K562 (cell line): ENCODE measurements at regions not wholly inside any gene's neighbourhood (a gene's known extent, or its start where the extent isn't known, plus 50 kb on each side); places are given as distances from the start of the nearest gene placed in this dataset.

Experiments used
- CTCF ChIP-seq, 3 experiments: IDR thresholded peaks in 2 of 3; conservative IDR thresholded peaks in 1 of 3; 2 replicates each; pipeline ENCODE4 v1.5.1; 2011 to 2012; ENCODE audit warnings: low read length in 3 of 3, mild to moderate bottlenecking in 3 of 3, control low read depth in 2 of 3, improper control_type of control experiment in 1 of 3, inconsistent platforms in 1 of 3, low read depth in 1 of 3, mixed read lengths in 1 of 3, moderate library complexity in 1 of 3; ENCODE audit not compliant: insufficient read depth in 2 of 3
- ERF ChIP-seq: fragments of 450-650 bp; formaldehyde crosslinking; IDR thresholded peaks from 2 replicates; pipeline ENCODE4 v1.4.0; 2020; ENCODE audit warnings: mild to moderate bottlenecking, mixed read lengths
- MEF2A ChIP-seq: IDR thresholded peaks from 2 replicates; pipeline ENCODE4 v1.6.1; 2011; ENCODE audit warnings: low read depth, mild to moderate bottlenecking, low read length, moderate library complexity; ENCODE audit not compliant: control insufficient read depth
- ZBTB11 ChIP-seq, 3 experiments: fragments of 200-800 bp in 1 of 3; fragments of 250-450 bp in 1 of 3; fragments of 450-650 bp in 1 of 3; sonication (Bioruptor Pico) in 1 of 3; sonication (Bioruptor generic) in 1 of 3; formaldehyde crosslinking in 1 of 3; IDR thresholded peaks; 2 replicates each; pipeline versions ENCODE4 v1.6.1 to v1.8.0; 2016 to 2022; ENCODE audit warnings: mild to moderate bottlenecking in 2 of 3, missing genetic modification characterization in 2 of 3, missing compliant biosample characterization in 1 of 3, moderate library complexity in 1 of 3
- ZNF311 ChIP-seq: fragments of 250-450 bp; sonication (Bioruptor Pico); IDR thresholded peaks from 2 replicates; pipeline ENCODE4 v1.4.0; 2020; ENCODE audit warnings: mild to moderate bottlenecking, moderate library complexity
- ZNF740 ChIP-seq, 3 experiments: fragments of 200-800 bp in 1 of 3; sonication (Bioruptor generic) in 1 of 3; sonication (generic) in 1 of 3; formaldehyde crosslinking in 1 of 3; IDR thresholded peaks; 2 replicates each; pipeline versions ENCODE4 v1.6.1 to v1.8.0; 2016 to 2022; ENCODE audit warnings: mild to moderate bottlenecking in 2 of 3, missing compliant biosample characterization in 2 of 3, missing genetic modification characterization in 2 of 3, missing genetic modification reagents in 1 of 3
- ZNF780A ChIP-seq: fragments of 250-450 bp; sonication (Bioruptor Pico); IDR thresholded peaks from 2 replicates; pipeline ENCODE4 v1.5.0; 2021; ENCODE audit warnings: mild to moderate bottlenecking

DNA sequence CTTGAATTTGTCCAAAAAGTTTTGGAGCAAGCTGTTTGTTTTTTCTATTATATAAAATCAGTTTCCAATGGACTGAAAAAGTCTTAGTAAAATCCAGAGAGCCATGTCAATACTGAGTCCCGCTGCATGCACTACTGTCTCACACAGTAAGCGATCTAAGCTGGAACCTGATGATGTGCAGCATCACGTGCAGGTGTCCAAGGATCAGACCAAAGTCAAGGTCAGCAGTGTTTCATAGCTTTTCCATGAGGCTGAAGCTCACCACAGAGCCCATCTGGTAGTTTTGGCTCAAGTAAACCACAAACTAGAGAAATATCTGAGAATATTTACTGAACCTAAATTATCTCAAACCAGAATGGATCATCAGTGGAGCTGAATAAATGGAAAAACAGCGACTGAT is 784.0 kb upstream of the SEMA6D start:
- TF ChIP-seq ZNF311 (CRISPR knock-in tag) (no peak), CTCF (IDR thresholded peaks at IDR 0.05 in 2 of 3, conservative IDR thresholded peaks at IDR 0.05 in 1 of 3; ENCODE audit: insufficient read depth in 2 of 3, low read depth in 1 of 3, low read length in 3 of 3) (no peak), ZNF780A (CRISPR knock-in tag) (no peak), ZNF740 (CRISPR knock-in tag; IDR thresholded peaks at IDR 0.05) (no peak), ZNF740 (tag; IDR thresholded peaks at IDR 0.05) (no peak), MEF2A (no peak), ZBTB11 (CRISPR knock-in tag; IDR thresholded peaks at IDR 0.05) (no peak), ERF (CRISPR knock-in tag) (no peak)
